ENCODE measurements at regions not wholly inside any gene's neighbourhood (a gene's known extent, or its start where the extent isn't known, plus 50 kb on each side); places are given as distances from the start of the nearest gene placed in this dataset.

DNA sequence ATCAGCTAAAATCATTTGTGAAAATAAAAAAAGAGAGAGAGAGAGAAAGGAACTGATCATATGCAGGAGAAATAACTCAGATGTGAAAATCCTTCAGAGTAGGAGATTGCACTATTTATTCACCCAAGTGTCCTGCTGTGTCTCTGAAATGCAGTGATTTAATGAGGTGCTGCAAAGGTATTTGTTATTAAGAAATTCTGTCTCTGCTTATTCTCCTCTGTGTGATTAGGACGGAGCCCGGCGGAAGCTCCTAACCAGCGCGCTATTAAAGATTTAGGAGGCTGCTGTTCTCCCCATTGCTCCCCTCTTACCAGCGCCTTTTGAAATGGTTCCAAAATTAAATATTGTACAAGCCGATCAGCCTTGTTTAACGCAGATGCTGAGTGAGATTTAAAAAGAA lies 528.3 kb downstream of the BUD13 start:
- H3K4me1 ChIP-seq (ENCODE audit: control insufficient read depth in 1 of 2, insufficient read depth in 2 of 2, low read depth in 1 of 2, low read length in 1 of 2) = peaks cover 0 to 9% of the 10 kb centered on the region in 2 experiments; a peak in 1 of 4 replicates
- H3K79me2 ChIP-seq (ENCODE audit: insufficient read depth) = no peaks in the 10 kb centered on the region
- H4K20me1 ChIP-seq (ENCODE audit: insufficient read depth) = no peaks in the 10 kb centered on the region
- H3K4me3 ChIP-seq (ENCODE audit: low read depth in 2 of 2, low read length in 1 of 2) = no peak overlapping the region
- no peaks in the 10 kb centered on the region for H3K9me3 ChIP-seq
- ChIA-PET POLR2A (no interaction called here), CTCF (interaction anchor here (1.0 to 2.3 kb wide), 8 partner anchors 10 to 397 kb away, joined by 3 to 8 read pairs (median 4); no protein-coding TSS in a partner anchor)
- 68% methylated on average over 8 of the region's 8 CpGs for WGBS (ENCODE audit: low lambda C conversion rate)
- H3K9ac ChIP-seq = no peak overlapping the region
- H3K27me3 ChIP-seq (ENCODE audit: insufficient read depth) = no peaks in the 10 kb centered on the region; the same call in 1 of the 2 replicates
- no peak overlapping the region for H2AFZ ChIP-seq (ENCODE audit: low read depth)
- no peaks in the 10 kb centered on the region for H3K36me3 ChIP-seq (replicated peaks in 1 of 2; ENCODE audit: control insufficient read depth in 1 of 2, insufficient read depth in 2 of 2, low read length in 1 of 2)
- DNase-seq = no peak
- no peaks in the 10 kb centered on the region for H3F3A ChIP-seq (replicated peaks; ENCODE audit: insufficient read depth)
- TF ChIP-seq, protein P1, sequence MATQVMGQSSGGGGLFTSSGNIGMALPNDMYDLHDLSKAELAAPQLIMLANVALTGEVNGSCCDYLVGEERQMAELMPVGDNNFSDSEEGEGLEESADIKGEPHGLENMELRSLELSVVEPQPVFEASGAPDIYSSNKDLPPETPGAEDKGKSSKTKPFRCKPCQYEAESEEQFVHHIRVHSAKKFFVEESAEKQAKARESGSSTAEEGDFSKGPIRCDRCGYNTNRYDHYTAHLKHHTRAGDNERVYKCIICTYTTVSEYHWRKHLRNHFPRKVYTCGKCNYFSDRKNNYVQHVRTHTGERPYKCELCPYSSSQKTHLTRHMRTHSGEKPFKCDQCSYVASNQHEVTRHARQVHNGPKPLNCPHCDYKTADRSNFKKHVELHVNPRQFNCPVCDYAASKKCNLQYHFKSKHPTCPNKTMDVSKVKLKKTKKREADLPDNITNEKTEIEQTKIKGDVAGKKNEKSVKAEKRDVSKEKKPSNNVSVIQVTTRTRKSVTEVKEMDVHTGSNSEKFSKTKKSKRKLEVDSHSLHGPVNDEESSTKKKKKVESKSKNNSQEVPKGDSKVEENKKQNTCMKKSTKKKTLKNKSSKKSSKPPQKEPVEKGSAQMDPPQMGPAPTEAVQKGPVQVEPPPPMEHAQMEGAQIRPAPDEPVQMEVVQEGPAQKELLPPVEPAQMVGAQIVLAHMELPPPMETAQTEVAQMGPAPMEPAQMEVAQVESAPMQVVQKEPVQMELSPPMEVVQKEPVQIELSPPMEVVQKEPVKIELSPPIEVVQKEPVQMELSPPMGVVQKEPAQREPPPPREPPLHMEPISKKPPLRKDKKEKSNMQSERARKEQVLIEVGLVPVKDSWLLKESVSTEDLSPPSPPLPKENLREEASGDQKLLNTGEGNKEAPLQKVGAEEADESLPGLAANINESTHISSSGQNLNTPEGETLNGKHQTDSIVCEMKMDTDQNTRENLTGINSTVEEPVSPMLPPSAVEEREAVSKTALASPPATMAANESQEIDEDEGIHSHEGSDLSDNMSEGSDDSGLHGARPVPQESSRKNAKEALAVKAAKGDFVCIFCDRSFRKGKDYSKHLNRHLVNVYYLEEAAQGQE (IDR thresholded peaks at IDR 0.05; ENCODE audit: low read depth, low read length) = no peak
- TF ChIP-seq SIN3A (IDR thresholded peaks at IDR 0.05; ENCODE audit: borderline replicate concordance, low read depth, low read length) = no peak
- TF ChIP-seq JUND (IDR thresholded peaks at IDR 0.05) = no peak
- TF ChIP-seq, protein P2, sequence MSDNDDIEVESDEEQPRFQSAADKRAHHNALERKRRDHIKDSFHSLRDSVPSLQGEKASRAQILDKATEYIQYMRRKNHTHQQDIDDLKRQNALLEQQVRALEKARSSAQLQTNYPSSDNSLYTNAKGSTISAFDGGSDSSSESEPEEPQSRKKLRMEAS (IDR thresholded peaks at IDR 0.05; ENCODE audit: low read depth) = no peak
- no peak for TF ChIP-seq RFX5 (IDR thresholded peaks at IDR 0.05; ENCODE audit: low read length)
- TF ChIP-seq GABPA (IDR thresholded peaks at IDR 0.05; ENCODE audit: low read depth) = no peak
- TF ChIP-seq RAD21 (IDR thresholded peaks at IDR 0.05; ENCODE audit: low read length) = no peak
- no peak for TF ChIP-seq MXI1 (IDR thresholded peaks at IDR 0.05; ENCODE audit: low read depth, low read length)
- TF ChIP-seq EZH2phosphoT487 (IDR thresholded peaks at IDR 0.05; ENCODE audit: borderline replicate concordance, low read depth) = no peak
- no peak overlapping the region for H3K4me2 ChIP-seq
- H3K9me2 ChIP-seq = no peaks in the 10 kb centered on the region
- H3K27ac ChIP-seq (ENCODE audit: low read depth in 2 of 2, low read length in 1 of 2) = no peak overlapping the region

DNA sequence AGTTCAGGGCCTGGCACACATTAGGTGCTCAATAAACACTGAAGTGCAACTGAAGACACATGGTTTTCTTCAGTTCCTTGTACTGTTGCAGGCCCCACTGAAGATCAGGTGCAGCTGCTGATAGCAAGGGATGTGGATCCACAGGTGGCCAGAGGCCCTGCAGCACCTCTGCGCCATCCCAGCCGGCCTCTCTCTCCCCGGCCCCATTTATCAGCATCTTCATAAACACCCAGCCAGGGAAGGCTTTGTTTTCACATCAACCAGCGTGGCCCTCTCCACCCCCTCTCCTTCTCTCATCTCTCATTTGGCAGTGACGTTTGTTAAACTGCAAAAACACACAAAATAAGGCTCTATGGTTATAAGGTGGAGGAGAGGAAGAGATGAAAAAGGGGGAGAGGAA lies 528.8 kb downstream of the BUD13 start:
- Histone ChIP-seq H3K9me3 (no peaks in the 10 kb centered on the region), H3K36me3 (replicated peaks in 1 of 2; ENCODE audit: control insufficient read depth in 1 of 2, insufficient read depth in 2 of 2, low read length in 1 of 2) (no peaks in the 10 kb centered on the region), H3K9me2 (no peaks in the 10 kb centered on the region), H4K20me1 (ENCODE audit: insufficient read depth) (no peaks in the 10 kb centered on the region), H3K4me1 (ENCODE audit: control insufficient read depth in 1 of 2, insufficient read depth in 2 of 2, low read depth in 1 of 2, low read length in 1 of 2) (peaks cover 0 to 5% of the 10 kb centered on the region in 2 experiments; a peak in 1 of 4 replicates), H2AFZ (ENCODE audit: low read depth) (no peak overlapping the region), H3K27me3 (ENCODE audit: insufficient read depth) (no peaks in the 10 kb centered on the region; the same call in 1 of the 2 replicates), H3K4me2 (no peak overlapping the region), H3K79me2 (ENCODE audit: insufficient read depth) (no peaks in the 10 kb centered on the region), H3K4me3 (ENCODE audit: low read depth in 2 of 2, low read length in 1 of 2) (no peak overlapping the region), H3K9ac (no peak overlapping the region), H3F3A (replicated peaks; ENCODE audit: insufficient read depth) (no peaks in the 10 kb centered on the region), H3K27ac (ENCODE audit: low read depth in 2 of 2, low read length in 1 of 2) (no peak overlapping the region)
- DNase-seq = no peak
- POLR2A ChIA-PET = no interaction called here
- CTCF ChIA-PET = interaction anchor here (1.1 to 2.3 kb wide), 7 partner anchors 10 to 397 kb away, joined by 3 to 8 read pairs (median 4); no protein-coding TSS in a partner anchor
- 23% methylated on average over 5 of the region's 5 CpGs for whole genome bisulfite sequencing (ENCODE audit: low lambda C conversion rate)
- TF ChIP-seq, protein P3, sequence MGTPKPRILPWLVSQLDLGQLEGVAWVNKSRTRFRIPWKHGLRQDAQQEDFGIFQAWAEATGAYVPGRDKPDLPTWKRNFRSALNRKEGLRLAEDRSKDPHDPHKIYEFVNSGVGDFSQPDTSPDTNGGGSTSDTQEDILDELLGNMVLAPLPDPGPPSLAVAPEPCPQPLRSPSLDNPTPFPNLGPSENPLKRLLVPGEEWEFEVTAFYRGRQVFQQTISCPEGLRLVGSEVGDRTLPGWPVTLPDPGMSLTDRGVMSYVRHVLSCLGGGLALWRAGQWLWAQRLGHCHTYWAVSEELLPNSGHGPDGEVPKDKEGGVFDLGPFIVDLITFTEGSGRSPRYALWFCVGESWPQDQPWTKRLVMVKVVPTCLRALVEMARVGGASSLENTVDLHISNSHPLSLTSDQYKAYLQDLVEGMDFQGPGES (IDR thresholded peaks at IDR 0.05; ENCODE audit: low read depth, low read length) = no peak
- TF ChIP-seq YY1 (IDR thresholded peaks at IDR 0.05; ENCODE audit: low read depth) = no peak
- TF ChIP-seq RAD21 (IDR thresholded peaks at IDR 0.05; ENCODE audit: low read length) = no peak
- no peak for TF ChIP-seq MXI1 (IDR thresholded peaks at IDR 0.05; ENCODE audit: low read depth, low read length)
- TF ChIP-seq CHD2 (IDR thresholded peaks at IDR 0.05; ENCODE audit: low read length, partially characterized antibody) = no peak

All from SK-N-SH (cell line).